GM10266 (cell line): ENCODE measurements at regions not wholly inside any gene's neighbourhood (a gene's known extent, or its start where the extent isn't known, plus 50 kb on each side); places are given as distances from the start of the nearest gene placed in this dataset.
"Not testable (repeated sequence)": the region's sequence is repeated elsewhere in the genome, so short reads cannot be mapped to it uniquely, and the experiment has no call there.

Source experiments
- DNase-seq: peaks from one replicate; pipeline ENCODE4 v3.0.0; 2012; ENCODE audit errors: extremely low spot score
- CTCF ChIP-seq: IDR thresholded peaks from 2 replicates; pipeline ENCODE4 v1.5.1; 2012; ENCODE audit warnings: mild to moderate bottlenecking, low read depth; ENCODE audit not compliant: control insufficient read depth, insufficient read depth; ENCODE audit errors: missing control alignments

GRCh38 chr16:82298472-82298871, 128.4 kb upstream of the MPHOSPH6 start:
- DNase-seq, result no peak
- no peak for TF ChIP-seq CTCF

GRCh38 chr16:82295290-82296201, 125.5 kb upstream of the MPHOSPH6 start:
- no peak for DNase-seq
- TF ChIP-seq CTCF, result no peak

- no peak for DNase-seq
- no peak for TF ChIP-seq CTCF
Measured at GRCh38 chr16:82293671-82294070, 123.6 kb upstream of the MPHOSPH6 start.

GRCh38 chr16:82287937-82288336, 117.9 kb upstream of the MPHOSPH6 start:
- DNase-seq, result no peak
- no peak for TF ChIP-seq CTCF

- DNase-seq, result no peak
- TF ChIP-seq CTCF, result no peak
Measured at GRCh38 chr16:82282662-82283061, 112.6 kb upstream of the MPHOSPH6 start.

- DNase-seq, result no peak
- TF ChIP-seq CTCF, result no peak
Measured at GRCh38 chr16:82281544-82281943, 111.5 kb upstream of the MPHOSPH6 start.

GRCh38 chr16:82280867-82281266, 110.8 kb upstream of the MPHOSPH6 start:
- no peak for TF ChIP-seq CTCF

GRCh38 chr16:82275349-82275748, 105.3 kb upstream of the MPHOSPH6 start:
- not testable (repeated sequence) for DNase-seq

More at GRCh38 chr16:82280867-82281266, 110.8 kb upstream of the MPHOSPH6 start:
- DNase-seq, result no peak
